HG03558 (cell line): ENCODE measurements at regions not wholly inside any gene's neighbourhood (a gene's known extent, or its start where the extent isn't known, plus 50 kb on each side); places are given as distances from the start of the nearest gene placed in this dataset.
A peak's percentile ranks its signal among the peaks of the same experiment; 100 is the strongest.

Source experiments
- ATAC-seq: cut with Tn5 transposase; IDR thresholded peaks from one replicate; pipeline ENCODE4 v1.9.1; 2021; ENCODE audit warnings: moderate number of reproducible peaks; ENCODE audit not compliant: unreplicated experiment; ENCODE audit errors: extremely low read depth

DNA sequence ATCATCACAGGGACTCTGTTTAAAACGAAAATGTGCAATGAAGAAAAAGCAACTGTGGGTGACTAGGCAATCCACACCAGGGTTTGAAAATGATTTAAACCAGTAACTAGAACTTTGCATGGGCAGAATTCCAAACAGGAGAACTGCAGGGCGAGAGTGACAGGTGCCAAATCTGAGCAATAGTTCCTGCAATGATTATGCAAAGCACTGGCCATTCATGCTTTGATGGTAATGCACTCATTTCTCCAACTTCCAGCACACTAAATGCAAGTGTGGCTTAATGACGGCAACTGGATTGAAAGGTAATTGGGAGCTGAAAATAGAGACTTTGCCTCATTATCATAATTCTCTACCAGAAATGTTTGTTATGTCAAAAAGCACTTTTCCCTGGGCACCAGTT, 140.5 kb upstream of the TMCC3 start:
- ATAC-seq = no peak

DNA sequence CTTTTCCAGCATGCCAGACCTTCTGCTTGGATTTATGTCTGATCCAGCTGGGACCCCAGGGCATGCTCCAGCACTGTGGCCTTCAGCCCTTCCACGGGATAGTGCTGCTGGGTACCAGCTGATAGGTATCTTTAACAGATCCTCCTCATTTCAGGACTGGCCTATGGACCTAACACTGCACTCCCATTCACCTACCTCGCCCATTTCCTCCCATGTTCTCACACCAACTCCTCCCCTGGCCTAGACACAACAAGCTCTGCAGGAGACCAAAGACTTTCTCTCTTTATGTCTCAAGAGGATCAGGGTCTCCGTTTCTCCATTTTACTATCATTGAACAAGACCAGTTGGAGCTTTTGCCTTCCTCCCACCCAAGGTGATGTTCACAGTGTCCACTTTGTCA, 140.0 kb upstream of the TMCC3 start:
- no peak for ATAC-seq

DNA sequence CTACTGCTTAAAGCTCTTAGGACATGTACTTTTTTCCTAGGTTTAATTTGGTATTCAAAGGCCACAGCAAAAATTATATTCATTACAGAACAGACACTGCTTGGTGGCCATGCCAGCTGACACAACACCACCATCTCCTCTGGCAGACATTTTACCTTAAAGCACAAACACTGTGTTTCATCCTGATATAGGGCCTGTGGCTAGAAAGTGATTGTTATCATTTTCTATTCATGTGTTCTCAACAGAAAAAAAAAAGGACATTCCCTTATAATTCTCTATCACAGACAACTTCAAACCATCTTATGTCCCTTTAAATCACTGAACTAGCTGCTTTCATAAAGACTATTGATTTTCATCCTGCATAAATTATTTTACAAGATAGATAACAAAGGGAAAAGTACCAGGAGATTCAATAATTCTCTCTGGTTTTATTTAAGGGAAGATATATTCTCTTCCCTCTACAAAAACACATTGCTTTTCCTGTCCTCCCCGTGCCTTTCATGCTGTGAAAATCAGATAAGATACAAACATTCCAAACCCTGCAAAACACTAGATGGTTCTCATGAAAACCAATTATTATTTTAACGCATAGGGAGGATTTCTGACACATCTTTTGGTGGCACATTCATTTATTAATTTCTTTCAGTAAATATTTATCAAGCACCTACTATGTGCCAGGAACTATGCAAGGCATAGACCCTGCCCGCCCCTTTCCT, 139.3 kb upstream of the TMCC3 start:
- ATAC-seq = no peak

DNA sequence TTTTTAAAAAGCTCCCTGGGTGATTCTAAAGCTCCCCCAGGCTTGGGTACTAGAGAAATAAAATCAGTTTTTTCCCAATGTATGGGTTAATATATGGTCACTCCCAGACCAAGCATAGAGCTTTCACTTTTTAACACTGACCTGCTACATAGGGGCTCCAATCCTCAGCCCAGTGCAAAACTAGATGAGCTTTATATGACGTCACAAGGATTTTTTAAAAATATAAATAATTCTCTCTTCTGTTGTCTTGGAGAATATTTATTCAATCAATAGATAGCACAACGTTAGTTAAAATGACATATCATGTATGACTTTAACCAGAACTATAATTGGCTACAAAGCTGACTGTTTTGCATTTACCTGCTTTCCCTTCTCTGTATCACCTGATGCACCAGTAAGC, 137.9 kb upstream of the TMCC3 start:
- no peak for ATAC-seq

DNA sequence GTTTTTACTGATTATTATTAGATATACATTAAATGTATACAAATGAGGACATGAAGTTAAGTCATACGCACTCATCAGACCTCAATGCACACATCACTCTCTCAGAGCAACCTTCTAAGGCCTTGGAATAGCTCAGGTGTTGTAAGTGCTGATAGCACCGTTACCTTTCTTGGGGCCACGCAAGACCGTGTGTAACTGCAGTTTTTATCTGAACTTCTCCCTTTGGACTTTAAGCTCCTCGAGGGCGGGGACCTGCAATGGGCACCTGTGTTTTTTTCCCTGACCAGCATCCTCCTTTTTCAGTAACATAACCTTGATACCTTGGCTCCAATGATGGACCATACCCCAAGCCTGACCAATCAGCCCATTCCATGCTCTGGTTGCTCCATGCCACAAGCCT, 136.5 kb upstream of the TMCC3 start:
- no peak for ATAC-seq

DNA sequence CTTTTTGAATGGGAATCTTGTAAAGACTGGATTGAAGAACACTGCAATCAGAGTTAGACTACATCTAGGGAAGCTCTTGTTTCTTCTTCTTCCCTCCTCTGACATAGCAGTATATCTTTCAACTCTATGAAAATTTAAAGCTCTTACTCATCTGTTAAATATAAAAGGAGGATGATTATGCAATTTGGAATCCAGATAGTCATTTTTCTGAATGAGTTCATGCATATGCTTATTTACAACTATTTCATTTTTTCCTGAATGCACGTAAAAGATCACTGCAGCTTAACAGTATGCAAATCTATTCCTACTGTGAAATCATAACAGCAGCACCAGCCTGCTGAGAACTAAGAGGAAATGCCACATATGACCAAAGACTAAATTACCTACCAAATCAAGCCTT, 133.5 kb upstream of the TMCC3 start:
- no peak for ATAC-seq

DNA sequence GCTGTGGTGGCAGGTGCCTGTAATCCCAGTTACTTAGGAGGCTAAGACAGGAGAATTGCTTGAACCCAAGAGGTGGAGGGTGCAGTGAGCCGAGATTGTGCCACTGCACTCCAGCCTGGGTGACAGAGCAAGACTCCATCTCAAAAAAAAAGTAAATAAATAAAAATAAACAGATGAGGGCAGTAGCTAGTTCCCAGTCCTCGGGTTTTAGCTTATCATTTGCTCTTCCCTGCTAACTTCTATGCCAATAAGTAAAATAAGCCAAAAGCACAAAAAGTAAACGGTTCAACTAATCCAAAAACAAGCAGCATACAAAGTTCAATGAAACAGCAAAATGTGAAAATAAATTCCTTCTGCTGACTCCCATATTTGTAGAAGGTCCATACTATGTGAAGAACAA, 133.0 kb upstream of the TMCC3 start:
- ATAC-seq = no peak

DNA sequence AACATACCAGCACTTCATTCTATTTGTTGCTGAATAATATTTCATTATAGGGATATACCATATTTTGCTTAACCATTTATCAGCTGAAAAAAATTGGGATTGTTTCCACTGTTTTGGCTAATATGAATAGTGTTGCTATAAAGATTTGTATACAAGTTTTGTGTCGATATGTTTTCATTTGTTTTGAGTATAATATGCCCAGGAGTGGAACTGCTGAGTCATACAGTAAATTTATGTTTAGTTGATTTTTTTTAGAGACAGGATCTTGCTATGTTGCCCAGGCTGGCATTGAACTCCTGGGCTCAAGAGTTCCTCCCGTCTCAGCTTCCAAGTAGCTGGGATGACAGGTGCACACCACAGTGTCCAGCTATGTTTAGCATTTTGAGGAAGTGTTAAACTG, 131.5 kb upstream of the TMCC3 start:
- ATAC-seq = no peak

DNA sequence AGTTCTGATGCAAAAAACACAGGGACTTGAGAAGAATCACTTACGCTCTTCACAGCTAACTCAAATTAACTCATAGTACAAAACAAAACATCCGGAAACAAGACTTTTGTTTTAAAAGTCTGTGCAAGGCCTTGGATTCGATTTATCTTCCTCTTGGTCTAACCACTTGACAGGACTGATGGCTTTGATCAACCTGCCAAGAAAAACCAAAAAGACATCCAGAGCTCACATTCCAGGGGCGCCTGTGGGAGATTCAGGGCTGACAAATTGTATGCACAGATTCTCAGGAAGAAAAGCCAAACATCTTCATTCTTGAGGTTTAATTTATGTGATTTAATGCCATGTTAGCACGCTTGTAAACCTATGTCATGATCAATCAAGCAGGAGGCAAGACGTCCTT, 129.1 kb upstream of the TMCC3 start:
- ATAC-seq = no peak

DNA sequence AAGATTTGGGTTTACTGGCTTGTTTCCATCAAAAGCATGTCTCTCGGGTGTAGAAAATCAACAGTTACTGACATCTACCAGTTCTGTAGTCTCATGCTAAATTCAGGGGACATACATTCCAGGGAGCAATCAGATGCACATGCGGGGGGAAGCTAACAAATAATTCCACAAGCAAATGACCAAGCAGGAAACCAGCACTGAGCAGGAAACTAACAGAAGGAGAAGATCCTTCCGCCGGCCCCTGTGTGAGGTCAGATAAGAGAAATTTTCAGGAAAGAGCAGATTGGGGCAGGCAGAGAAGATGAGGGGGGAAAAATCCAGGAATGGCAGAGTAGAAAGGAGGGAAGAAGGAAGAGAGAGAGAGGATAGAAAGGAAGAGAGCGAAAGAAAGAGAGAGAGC, 127.6 kb upstream of the TMCC3 start:
- ATAC-seq = no peak

DNA sequence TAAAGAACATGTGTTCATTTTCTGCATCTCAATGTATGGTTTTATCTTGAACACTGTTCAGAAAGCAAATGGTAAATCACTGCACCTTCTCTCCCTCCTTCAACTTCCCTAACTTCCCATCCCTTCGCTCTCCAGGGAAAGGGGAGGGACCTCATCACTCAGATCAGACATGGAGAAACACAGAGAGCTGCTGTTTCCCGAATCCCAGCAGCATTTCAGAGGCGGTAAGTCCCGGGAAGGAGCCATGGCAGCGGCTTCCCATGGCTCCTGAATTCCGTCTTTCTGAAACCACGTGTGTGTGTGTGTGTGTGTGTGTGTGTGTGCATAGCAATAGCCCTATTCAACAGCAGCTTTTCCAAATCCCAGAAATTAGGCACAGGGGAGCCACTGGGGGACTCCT, 125.4 kb upstream of the TMCC3 start:
- ATAC-seq = no peak

DNA sequence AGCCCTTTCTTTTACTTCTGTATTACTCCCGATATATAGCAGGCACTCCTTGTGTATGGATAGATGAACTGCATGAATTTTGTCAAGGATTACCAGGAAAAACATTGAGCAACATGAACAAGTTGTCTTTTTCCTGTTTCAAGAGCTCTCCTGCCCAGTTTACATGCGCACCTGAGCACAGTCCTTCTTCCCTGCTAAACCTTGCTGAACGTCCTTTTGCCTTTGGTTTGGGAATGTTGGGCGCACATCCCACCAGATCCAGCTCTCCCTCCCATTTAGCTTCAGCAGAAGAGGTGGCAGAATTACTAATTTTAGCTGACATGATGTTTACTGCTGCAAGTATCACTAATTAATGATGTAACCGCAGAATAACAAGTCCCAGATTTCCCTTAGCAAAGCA, 121.4 kb upstream of the TMCC3 start:
- no peak for ATAC-seq

DNA sequence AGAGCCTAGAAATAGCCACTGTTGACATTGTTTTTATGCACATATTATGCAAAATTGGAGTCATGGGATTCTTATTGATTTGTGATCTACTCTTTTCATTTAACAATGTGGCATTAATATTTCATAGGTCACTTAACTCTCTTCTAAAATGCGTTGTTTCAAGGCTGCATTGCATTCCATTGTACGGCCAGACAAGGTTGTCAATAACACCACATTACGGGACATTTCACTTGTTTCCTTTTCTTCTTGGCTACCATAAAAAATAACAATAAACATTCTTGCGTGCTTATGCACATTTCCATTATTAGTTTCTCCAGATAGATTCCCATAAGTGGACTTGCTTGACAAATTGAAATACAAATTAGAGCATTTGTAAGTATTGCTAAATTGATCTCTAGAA, 120.8 kb upstream of the TMCC3 start:
- no peak for ATAC-seq

DNA sequence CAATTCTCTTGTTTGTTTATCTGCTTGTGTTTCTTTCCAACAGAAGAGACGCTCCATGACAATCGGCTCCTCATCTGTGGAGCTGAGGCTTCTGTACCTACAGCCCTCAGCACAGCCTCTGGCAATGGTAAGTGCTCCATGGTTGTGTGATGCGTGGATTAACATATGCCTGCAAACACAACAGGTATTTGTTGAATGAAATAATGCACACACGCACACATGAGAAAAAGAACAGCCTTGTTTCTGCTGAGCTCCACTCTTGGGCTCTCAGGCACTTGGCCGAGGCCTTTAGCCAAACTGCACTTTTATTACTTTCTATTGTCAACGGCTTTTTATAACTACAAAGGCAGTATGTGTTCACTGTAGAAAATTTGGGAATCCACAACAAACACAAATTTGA, 120.4 kb upstream of the TMCC3 start:
- ATAC-seq = no peak

DNA sequence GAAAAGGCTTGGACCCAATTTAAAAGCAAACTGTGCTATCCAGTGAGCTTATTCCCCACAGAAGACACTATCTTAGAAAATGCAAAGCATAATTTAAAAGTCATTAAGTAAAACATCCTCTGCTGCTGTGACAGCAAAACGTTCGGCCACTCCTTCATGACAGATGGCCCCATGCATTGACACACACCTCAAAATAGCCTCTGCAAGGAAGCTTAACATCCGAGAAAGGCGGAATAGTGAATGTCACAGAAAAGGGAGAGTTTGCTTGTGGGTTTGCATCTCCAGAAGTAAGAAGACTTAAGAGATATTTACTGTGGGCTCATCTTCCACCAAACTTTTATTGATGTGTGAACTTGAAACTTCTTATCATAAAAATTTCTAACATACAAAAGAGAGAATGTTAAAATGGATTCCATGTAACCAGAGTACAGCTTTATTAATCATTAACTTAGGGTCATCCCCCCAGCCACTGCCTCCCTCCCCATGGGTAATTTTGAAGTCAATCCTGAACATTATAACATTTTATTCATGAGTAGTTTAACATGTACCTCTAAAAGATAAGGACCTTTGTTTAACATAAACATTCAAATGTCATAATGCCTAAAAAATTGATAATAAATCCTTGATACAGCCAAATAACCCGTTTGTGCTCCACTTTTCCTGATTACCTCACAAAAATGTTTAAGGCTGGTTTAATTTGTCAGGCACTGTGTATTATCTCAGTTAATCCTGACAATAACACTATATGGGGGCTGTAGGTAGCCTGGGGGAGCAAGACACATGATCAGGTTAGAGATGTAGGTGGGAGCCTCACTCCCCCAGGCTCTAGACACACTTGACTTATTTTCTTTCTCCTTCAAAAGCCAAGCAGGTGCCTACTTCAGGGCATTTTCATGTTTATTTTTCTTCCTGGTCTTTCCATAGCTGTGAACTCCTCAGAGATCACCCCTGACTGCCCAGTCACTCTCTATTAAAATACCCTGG, 119.7 kb upstream of the TMCC3 start:
- no peak for ATAC-seq

DNA sequence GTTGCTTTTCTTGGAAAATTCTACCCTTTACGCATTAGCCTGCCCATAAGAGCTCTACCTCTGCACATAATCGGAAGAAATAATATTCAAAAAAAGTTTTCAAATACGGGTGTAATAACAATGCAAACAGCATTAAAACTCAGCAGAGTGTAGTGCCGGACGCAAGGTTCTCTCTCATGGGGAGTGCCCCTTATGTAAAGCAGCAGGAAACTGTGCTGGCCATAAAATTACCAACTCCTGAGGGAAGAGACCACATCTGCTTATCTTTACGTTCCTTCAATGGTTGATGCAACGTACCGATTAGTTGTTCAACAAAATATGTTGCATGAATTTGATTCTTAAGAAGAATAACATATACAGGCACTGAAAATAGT, 118.7 kb upstream of the TMCC3 start:
- peak; percentile 47 for ATAC-seq

DNA sequence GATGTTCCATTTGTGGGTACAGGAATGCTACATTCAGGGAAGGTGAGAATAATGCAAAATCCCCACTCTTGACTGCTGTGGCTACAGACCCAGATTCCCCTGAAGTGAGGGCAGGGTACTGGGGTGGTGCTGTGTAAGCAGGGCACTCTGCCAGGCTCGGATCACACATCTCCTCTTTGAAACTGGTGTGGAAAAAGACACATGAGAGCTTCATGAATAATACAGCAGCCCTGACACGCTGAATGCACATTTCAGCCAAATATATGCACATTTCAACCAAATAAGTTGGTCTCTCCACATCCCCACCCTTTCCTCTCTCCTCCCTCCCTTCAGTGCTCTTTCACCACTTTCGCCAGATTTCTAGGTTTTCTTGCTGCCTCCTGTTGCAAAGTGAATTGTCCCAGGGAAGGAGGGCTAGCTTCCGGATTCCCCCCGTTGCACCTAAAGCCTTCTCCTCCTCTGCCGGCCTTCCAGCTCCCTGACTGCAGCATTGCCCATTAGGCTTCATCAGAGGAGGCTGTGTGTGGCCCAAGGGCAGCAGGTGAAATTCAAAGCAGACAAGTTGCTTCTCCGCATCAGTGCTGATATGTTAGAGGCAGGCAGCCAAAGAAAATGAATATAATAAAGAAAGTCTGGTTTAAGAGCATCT, 118.2 kb upstream of the TMCC3 start:
- peak; percentile 8 for ATAC-seq

DNA sequence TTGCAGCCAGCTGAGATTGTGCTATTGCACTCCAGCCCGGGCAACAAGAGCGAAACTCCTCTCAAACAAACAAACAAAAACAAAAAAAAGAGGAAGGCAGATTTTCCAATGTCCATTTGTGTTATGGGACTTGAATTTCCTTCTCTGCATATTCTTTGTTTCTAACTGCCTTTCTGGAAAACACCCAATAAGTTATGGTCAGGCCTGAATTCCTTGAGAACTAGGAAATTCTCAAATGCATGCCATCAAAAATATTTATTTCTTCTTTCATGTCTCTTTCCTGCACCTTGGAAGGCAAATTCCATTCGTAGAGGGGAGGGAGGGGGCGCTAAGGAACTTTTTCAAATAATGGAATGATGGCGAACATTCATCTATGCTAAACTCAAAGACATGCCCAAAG, 117.6 kb upstream of the TMCC3 start:
- no peak for ATAC-seq

DNA sequence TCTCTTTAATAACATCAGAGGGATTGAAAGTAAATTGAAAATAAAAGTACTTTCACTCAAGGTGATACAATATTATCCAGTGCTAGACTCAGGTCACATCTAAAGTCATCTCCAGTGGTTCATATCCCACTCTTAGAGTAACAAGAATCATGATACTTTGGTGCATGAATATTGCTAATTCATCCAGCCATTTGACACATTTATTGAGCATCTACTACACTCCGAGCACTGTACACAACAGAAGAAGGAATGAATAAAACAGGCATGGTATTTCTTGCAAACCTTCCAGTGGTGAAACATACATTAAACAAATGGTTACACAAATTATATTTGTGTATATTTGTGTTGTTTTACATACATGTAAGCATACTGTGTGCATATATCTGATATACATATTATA, 116.0 kb upstream of the TMCC3 start:
- ATAC-seq = no peak

DNA sequence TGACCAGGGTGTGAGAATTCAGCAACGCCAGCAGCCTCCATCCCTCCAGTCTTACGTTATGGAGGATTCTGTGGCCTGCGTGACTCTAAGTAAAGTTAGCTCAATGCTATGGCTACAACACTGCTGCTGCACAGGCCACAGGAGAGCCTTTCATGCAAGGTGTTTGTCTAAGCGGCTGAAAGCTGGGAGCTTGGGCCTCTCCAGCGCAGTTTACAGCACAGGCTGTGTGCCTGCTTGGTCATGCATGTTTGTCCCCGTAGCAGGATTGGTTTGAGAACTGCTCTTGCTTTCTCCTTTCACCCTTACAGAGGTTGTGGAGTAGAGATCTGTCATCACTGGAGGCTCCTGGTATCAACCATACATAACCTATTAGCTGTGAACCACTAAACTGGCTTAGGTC, 113.1 kb upstream of the TMCC3 start:
- ATAC-seq = no peak

DNA sequence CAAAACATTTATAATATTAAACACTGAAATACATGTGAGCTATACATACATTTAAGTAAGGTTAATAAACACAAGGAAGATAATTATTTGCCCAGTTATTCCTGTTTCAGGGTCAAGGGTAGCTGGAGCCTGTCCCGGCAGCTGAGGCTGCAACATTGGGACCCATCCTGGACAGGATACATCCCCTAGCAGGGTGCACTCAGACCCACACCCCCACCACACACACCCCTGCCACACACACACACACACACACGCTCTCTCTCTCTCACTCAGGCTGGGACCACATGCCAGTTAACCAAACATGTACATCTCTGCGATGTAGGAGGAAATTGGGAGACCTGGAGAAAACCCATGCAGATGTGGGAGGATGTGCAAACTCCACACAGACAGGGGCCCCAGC, 112.6 kb upstream of the TMCC3 start:
- ATAC-seq = peak; percentile 3
